Stimulated activated CD4-positive, alpha-beta T cell treated with anti-CD3 and anti-CD28 coated beads, Interleukin-1b, Interleukin-23, amount 100 ng/mL, for 1 hour (primary cell): ENCODE measurements at regions not wholly inside any gene's neighbourhood (a gene's known extent, or its start where the extent isn't known, plus 50 kb on each side); places are given as distances from the start of the nearest gene placed in this dataset.

Experiments
- DNase-seq, 2 donors: peaks; one replicate each; pipeline ENCODE4 v3.0.0-alpha.2; 2020; ENCODE audit warnings: low read depth in 2 of 2

DNA sequence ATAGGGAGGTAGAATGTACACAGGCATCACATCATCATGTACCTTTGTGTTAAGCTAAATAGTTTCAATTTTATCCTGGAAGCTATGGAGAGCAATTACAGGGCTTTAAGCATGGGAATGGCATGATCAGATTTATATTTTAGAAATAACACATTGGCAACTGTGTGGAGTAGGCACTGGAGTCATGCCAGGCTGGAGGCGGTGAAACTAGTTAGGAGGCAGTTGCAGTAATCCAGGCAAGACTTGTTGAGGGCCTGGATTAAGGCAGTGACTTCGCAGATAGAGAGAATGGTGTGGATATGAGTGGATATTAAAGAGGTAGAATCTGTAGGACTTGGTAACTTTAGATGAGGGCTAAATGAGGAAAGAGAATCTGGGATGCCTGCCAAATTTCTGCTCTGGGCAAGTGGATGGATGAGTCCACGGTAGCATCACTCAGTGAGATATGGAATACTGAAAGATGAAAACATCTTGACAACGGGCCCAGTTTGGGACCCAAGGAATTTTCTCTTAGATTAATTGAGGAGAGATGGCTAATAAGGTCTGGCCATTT lies 506.2 kb downstream of the FGF9 start:
- no peak for DNase-seq

GRCh38 chr13:22178878-22179277 lies 508.0 kb downstream of the FGF9 start:
- no peak for DNase-seq

- no peak for DNase-seq
Measured at GRCh38 chr13:22187329-22187728, 516.5 kb downstream of the FGF9 start.

DNA sequence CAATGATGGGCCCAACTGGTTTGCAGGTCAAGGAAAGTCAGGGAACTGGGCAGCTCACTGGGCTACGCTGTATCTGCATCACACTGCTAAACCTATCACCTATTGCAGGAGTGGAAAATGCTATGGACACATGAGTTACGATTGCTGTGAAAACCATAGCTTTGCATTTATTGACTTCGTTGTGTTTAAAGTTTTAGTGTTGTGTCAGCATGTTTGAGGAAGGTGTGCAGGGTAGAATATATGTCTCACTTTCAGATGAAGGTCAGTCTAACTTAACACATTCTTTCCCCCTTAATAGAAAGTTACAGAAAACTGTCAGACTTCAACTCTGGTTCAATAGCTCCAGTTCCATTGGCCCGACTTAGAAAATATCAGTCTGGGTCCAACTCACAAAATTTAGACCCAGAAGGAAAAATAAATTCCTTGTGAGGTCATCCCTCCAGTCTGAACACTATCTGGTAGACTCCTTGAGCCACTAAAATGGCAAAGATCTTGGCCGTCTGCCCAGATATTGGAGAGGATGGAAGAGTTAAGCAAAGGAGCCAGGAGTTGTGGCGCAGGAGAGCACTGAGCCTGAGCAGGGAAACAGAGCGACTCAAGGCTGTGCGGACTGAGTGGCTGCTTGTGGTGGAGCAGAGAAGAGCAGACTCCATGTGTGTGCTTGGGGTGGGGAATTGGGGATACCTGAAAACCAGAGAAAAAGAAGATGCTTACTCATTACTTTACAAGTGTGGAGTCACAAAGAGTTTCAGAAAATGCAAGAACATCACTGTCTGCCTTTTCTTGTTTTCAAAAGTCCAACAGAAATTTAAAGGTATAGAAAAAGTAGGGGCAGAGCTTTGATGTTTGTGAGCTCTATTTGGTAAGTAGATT lies 518.5 kb downstream of the FGF9 start:
- DNase-seq: no peak

DNA sequence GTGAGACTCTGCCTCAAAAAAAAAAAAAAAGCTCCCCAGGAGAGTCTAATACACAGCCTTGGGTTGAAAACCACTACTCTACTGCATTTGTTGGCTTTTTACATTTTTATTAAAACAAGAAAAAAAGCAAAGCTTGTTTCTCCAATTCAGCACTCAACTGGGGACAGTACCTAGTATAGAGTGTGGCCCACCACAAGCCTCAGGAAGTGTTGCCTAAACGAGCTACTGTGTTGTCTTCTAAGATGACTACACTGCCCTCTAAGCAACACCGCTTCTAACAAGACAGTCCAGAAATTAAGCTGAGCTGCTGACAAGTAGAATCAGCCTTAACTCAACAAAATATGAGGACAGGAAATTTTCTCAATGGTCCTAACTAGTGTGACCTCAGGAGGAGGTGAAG lies 522.2 kb downstream of the FGF9 start:
- DNase-seq: no peak

- DNase-seq: no peak
Measured at GRCh38 chr13:22194106-22194805, 523.4 kb downstream of the FGF9 start.

- no peak for DNase-seq
Measured at GRCh38 chr13:22195726-22196125, 524.9 kb downstream of the FGF9 start.

DNA sequence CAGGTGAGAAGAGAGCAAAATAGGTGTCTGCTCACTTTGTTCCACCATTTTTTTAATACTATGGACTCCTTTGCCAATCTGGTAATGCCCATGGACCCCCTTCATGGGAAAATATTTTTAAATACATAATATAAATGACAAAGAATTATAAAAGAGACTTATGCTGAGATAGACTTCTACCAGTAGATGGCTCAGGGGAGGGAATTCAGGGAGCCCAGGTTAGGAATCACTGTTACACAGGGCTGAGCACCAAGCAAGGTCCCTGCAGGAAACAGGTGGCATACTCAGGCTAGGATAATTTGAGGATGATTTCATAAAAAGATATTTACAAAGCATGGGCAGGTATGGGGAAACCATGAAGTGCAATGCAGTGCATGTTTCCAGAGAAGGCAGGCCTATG lies 525.9 kb downstream of the FGF9 start:
- no peak for DNase-seq

DNA sequence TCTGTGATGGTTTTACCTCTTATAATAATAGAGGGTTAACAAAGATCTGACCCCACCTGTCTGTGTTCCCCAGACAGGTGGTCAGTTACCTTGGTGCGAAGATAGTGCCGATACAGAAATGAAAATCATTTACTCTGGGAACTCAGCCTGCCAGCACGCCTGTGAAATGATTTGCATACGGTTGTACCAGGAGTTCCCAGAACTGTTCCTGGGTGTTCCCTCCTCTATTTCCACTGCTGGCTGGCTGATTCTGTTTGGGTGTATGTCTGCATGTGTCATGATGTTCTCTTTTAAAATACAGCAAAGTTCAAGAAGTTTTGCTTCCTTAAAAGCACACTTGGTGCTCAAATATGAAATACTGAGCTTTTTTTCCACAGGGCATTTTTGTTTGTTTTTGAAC lies 527.1 kb downstream of the FGF9 start:
- DNase-seq: no peak

DNA sequence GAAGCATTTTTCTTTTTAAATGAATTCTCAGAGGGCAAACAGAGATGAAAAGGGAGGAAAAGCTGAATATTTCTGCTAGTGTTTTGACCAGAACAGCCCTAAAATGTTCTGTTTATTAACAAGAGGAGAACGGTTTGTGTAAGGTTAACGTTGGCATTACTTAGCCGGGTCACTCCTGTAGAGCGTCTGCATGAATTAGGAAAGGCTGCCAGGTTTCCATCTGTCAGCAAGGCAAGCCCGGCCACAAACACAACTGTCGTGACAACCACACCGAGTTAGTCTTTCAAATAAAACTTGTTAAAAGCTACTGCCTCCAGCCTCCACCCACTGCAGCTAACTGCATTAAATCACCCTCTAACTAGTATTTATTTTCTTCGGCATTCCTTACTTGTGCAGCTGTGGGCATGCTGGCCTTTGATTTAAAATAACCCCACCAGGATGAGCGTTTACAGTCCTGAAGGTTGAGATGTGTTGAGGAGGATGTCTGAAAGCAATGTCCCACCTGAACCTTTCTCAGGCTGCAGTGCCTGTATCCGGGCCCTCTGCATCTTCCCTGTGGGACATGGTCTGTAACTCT lies 527.9 kb downstream of the FGF9 start:
- DNase-seq: no peak

GRCh38 chr13:22200440-22200839 lies 529.6 kb downstream of the FGF9 start:
- DNase-seq: no peak

DNA sequence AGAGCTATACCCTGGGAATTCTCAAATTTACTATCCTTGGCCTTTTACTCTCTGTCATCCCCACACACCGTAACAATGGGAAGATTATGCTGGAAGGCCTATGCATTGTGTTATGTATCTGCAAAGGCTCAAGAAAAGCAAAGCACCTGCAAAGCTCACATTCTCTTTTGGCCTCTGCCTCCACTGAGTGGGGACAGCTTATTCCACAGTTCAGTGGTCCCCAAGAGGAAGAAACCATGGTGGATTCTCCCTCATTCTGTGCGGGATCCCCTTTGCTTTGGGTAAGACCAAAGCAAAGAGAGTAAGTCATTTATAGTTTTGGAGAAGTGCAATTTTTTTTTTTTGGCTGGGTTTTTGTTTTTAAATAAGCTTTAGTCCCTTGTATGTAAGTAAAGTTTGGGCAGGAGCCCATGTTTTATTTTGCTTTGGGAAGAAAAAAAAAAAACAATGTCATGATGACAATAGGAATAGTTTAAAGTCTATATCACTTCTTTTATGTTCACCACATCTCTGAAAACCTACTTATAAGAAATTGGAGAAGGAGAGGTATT lies 530.6 kb downstream of the FGF9 start:
- no peak for DNase-seq

- no peak for DNase-seq
Measured at GRCh38 chr13:22210134-22210930, 539.5 kb downstream of the FGF9 start.

- DNase-seq: no peak
Measured at GRCh38 chr13:22211876-22212275, 541.0 kb downstream of the FGF9 start.

GRCh38 chr13:22212576-22212975 lies 541.7 kb downstream of the FGF9 start:
- no peak for DNase-seq

GRCh38 chr13:22214184-22214583 lies 543.3 kb downstream of the FGF9 start:
- DNase-seq: no peak

DNA sequence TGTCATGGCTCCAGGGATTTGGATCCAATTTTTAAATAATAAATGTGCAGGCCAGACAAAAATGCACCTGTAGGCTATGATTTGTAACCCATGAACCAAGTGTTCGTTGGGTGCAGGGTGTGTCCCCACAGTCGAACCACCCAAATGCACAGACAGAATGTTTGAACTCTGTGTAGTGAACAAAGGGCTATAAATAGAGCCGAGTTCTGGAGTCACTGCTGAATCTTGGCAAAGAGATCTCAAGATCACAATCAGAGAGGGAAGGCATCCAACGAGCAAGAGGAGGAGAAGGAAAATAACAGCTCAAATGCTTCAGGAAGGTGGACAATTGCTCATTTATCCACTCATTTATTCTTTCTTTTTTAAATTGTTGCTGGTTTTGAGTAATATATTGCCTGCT lies 547.9 kb downstream of the FGF9 start:
- DNase-seq: no peak

DNA sequence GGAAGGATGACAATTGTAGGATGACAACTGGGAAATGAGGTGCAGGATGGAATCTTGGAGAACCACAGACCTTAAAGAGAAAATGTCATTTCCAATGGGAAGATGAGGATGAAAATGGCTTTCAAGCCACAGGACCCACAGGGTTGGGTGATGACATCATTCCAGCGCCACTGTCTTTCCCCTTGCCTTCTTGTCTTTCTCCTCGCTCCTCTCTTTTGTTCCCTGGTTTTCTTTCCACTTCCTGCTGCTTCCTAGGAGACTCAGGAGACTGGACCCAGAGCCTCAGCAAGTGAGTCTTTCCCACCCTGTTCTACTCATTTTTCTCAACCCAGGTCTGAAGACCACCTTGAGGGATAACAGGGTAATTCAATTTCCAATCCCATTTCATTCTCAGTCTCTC lies 548.8 kb downstream of the FGF9 start:
- DNase-seq: no peak

DNA sequence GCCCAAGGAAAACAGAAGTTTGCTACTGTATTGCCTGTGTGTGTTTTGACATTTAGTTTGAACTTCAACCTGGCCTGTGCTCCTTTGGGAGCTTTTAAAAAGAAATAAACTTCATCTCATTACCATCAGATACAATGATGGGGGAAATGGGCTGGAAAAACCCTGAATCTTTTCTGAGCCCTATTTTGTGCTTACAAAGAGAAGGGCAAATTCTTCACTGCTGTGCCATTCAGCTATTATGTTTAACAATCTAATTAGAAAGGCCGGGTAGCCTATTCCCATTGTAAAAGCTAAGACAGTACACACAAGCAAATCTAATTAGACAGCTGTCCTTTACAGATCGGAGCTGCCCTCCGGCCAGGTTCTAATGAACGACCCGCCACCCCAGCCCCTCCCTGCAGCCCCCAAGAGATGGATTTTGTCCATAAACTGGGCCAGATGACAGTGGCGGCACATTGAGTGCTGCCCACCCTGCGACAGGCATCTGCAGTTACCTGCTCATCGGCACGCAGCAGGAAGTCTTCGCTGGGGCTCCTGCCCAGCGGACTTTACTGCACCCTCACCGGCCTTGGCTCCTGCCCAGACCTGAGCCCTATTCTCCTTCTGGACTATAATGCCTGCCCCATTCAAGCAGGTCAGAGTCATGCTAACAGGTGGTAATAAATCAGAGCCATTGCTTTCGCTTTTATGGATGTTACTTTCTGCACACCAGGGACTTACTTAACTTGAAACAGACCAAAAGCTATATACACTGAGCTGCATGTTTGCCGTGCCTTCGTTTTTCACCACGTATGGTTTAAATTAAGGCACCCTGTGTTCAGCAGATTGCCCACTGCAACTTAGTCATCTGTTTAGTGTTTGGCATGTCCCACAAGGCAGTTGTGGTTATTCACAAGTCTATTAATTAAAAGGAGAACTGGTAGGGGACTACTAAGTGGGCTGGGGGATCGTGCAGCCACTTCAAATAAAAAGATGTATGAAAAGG lies 549.6 kb downstream of the FGF9 start:
- no peak for DNase-seq

DNA sequence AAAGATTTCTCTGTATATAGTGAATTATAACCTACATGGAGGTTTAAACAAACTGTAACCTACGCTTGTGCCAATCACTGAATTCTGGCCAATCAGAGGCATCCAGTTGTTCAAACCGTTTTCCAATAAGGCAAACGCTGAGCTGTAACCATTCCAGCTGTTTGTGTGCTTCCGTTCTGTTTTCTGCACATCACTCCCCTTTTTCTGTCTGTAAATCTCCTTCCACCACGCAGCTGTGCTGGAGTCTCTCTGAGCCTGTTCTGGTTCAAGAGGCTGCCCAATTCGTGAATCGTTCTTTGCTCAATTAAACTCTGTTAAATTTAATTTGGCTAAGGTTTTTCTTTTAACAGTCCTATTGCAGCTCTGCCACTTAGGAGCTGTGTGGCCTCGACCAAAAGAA lies 552.5 kb downstream of the FGF9 start:
- DNase-seq: no peak
